HepG2 (cell line): ENCODE measurements at regions not wholly inside any gene's neighbourhood (a gene's known extent, or its start where the extent isn't known, plus 50 kb on each side); places are given as distances from the start of the nearest gene placed in this dataset.

Experiments
- CEBPB ChIP-seq: IDR thresholded peaks from 2 replicates; pipeline ENCODE4 v1.6.1; 2011; ENCODE audit warnings: low read depth, low read length, improper control_type of control experiment, borderline replicate concordance
- CTCF ChIP-seq: sonication (generic); formaldehyde crosslinking; IDR thresholded peaks from 2 replicates; pipeline ENCODE4 v1.5.0; 2020; ENCODE audit warnings: mild to moderate bottlenecking, missing genetic modification reagents, moderate library complexity
- DNMT3B ChIP-seq: conservative IDR thresholded peaks from 2 replicates; pipeline ENCODE4 v1.6.1; 2016; ENCODE audit warnings: missing biosample characterization, control low read depth
- SMAD3 ChIP-seq: sonication (generic); formaldehyde crosslinking; IDR thresholded peaks from 2 replicates; pipeline ENCODE4 v1.4.0; 2020; ENCODE audit warnings: missing genetic modification reagents
- YY1 ChIP-seq: IDR thresholded peaks from 2 replicates; pipeline ENCODE4 v1.6.1; 2011; ENCODE audit warnings: low read length, low read depth, moderate library complexity, mild to moderate bottlenecking; ENCODE audit not compliant: insufficient read depth, insufficient replicate concordance

DNA sequence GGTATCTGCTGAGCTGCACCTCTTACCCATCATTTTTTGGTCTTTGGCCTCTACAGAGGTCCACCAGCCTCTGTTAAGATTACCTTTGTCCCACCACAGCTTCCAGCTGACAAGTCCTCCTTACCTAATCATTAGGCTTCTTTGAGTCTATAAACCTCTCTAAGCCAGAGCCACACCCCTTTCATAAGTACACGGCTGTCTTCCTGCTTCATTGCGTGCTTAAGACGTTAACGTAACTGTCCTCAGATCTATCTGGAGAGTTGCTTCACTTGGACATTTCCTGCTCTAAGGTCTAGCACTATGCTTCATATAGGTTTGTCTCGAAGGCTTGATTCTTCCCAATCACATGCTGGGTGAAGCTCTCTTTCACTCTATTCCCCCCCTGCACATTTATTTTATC, 71.0 kb upstream of the CACHD1 start:
- TF ChIP-seq SMAD3 (CRISPR knock-in tag) = no peak
- no peak for TF ChIP-seq CTCF (CRISPR knock-in tag)
- no peak for TF ChIP-seq YY1
- TF ChIP-seq CEBPB = no peak
- TF ChIP-seq DNMT3B (CRISPR knock-in tag) = no peak
